ENCODE measurements at regions not wholly inside any gene's neighbourhood (a gene's known extent, or its start where the extent isn't known, plus 50 kb on each side); places are given as distances from the start of the nearest gene placed in this dataset.
"Not testable (repeated sequence)": the region's sequence is repeated elsewhere in the genome, so short reads cannot be mapped to it uniquely, and the experiment has no call there.

DNA sequence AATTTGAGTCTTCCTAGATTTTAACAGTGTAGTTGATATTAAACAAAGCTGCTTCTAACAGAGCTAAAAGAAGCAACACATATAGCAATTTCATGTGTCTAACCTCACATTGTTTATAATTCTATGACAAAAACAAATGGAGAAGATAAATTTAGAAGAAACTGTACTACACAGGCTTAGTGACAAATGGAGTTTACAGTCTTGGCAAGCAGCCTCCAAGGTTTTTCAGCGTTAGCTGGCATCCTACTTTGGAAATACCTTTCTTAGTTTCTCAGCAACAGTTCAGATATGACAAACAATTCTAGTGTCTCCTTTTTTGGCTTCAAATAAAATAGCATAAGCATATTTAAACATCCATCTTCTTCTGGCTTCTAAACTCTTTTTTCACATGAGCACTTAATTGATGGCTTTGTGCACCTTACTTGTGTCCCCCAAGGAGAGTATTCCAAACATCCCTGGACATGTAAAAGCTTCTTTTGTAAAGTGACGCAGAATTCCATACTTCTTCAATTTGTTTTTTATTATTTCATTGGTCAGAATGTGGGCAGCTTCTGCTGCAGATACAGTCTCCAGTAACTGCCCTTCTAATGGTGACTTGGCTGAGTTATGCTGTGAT, 249.8 kb downstream of the ANTXR2 start:
- H3K27ac ChIP-seq (ENCODE audit: low read depth in 2 of 2, low read length in 1 of 2), result no peak overlapping the region
- no peaks in the 10 kb centered on the region for H3F3A ChIP-seq (replicated peaks; ENCODE audit: insufficient read depth)
- ChIA-PET CTCF (no interaction called here), POLR2A (no interaction called here)
- no peaks in the 10 kb centered on the region for H3K27me3 ChIP-seq (ENCODE audit: insufficient read depth)
- TF ChIP-seq, protein P1, sequence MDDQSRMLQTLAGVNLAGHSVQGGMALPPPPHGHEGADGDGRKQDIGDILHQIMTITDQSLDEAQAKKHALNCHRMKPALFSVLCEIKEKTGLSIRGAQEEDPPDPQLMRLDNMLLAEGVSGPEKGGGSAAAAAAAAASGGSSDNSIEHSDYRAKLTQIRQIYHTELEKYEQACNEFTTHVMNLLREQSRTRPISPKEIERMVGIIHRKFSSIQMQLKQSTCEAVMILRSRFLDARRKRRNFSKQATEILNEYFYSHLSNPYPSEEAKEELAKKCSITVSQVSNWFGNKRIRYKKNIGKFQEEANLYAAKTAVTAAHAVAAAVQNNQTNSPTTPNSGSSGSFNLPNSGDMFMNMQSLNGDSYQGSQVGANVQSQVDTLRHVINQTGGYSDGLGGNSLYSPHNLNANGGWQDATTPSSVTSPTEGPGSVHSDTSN (IDR thresholded peaks at IDR 0.05), result no peak
- no peak for TF ChIP-seq TCF12 (IDR thresholded peaks at IDR 0.05)
- no peak for TF ChIP-seq RCOR1 (IDR thresholded peaks at IDR 0.05; ENCODE audit: low read length)
- TF ChIP-seq POLR2AphosphoS5 (IDR thresholded peaks at IDR 0.05; ENCODE audit: low read depth, low read length), result no peak
- no peak for TF ChIP-seq MEF2A (IDR thresholded peaks at IDR 0.05; ENCODE audit: borderline replicate concordance, low read depth)
- no peak for TF ChIP-seq YY1 (IDR thresholded peaks at IDR 0.05; ENCODE audit: low read depth)
- TF ChIP-seq SMC3 (IDR thresholded peaks at IDR 0.05; ENCODE audit: low read depth, low read length), result no peak
- TF ChIP-seq FOXJ3 (CRISPR knock-in tag; IDR thresholded peaks at IDR 0.05), result no peak
- no peak for TF ChIP-seq JUND (IDR thresholded peaks at IDR 0.05)
- no peaks in the 10 kb centered on the region; a peak in 1 of 4 replicates for H3K4me1 ChIP-seq (ENCODE audit: control insufficient read depth in 1 of 2, insufficient read depth in 2 of 2, low read depth in 1 of 2, low read length in 1 of 2)
- H3K36me3 ChIP-seq (replicated peaks in 1 of 2; ENCODE audit: control insufficient read depth in 1 of 2, insufficient read depth in 2 of 2, low read length in 1 of 2), result no peaks in the 10 kb centered on the region
- H3K79me2 ChIP-seq (ENCODE audit: insufficient read depth), result no peaks in the 10 kb centered on the region
- H3K9ac ChIP-seq, result no peak overlapping the region
- H3K9me3 ChIP-seq, result no peaks in the 10 kb centered on the region
- H2AFZ ChIP-seq (ENCODE audit: low read depth), result no peak overlapping the region
- 49% methylated on average over 2 of the region's 2 CpGs for WGBS (ENCODE audit: low lambda C conversion rate)
- no peaks in the 10 kb centered on the region for H4K20me1 ChIP-seq (ENCODE audit: insufficient read depth)
- DNase-seq, result no peak
- H3K4me3 ChIP-seq (ENCODE audit: low read depth in 2 of 2, low read length in 1 of 2), result no peak overlapping the region
- no peaks in the 10 kb centered on the region for H3K9me2 ChIP-seq
- no peak overlapping the region for H3K4me2 ChIP-seq

DNA sequence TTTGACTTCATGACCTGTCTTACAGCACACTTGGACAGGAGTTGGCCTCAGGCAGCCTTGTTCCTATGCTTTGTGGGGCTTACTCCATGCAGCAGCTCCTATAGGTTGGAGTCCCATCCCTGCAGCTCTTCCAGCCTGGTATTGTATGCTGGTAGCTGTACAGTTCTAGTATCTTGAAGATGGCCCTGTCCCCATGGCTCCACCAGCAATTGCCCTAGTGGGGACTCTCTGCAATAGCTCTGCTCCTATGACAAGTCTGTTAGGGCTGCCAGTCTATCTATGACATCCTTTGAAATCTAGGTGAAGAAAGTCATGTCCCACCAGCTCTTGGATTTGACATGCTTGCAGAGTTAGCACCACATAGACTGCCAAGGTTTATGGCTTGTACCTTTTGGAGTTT, 252.6 kb downstream of the ANTXR2 start:
- Histone ChIP-seq H3K4me3 (ENCODE audit: low read depth in 2 of 2, low read length in 1 of 2) (no peak overlapping the region), H3K27ac (ENCODE audit: low read depth in 2 of 2, low read length in 1 of 2) (no peak overlapping the region), H3K4me2 (no peak overlapping the region), H3K36me3 (replicated peaks in 1 of 2; ENCODE audit: control insufficient read depth in 1 of 2, insufficient read depth in 2 of 2, low read length in 1 of 2) (no peaks in the 10 kb centered on the region), H3F3A (replicated peaks; ENCODE audit: insufficient read depth) (no peaks in the 10 kb centered on the region), H3K9ac (no peak overlapping the region), H3K4me1 (ENCODE audit: control insufficient read depth in 1 of 2, insufficient read depth in 2 of 2, low read depth in 1 of 2, low read length in 1 of 2) (no peaks in the 10 kb centered on the region; a peak in 1 of 4 replicates), H3K9me2 (no peaks in the 10 kb centered on the region), H3K27me3 (ENCODE audit: insufficient read depth) (no peaks in the 10 kb centered on the region), H2AFZ (ENCODE audit: low read depth) (no peak overlapping the region), H4K20me1 (ENCODE audit: insufficient read depth) (no peaks in the 10 kb centered on the region), H3K79me2 (ENCODE audit: insufficient read depth) (no peaks in the 10 kb centered on the region), H3K9me3 (no peaks in the 10 kb centered on the region)
- POLR2A ChIA-PET, result no interaction called here
- DNase-seq, result no peak
- TF ChIP-seq FOXJ3 (CRISPR knock-in tag; IDR thresholded peaks at IDR 0.05), result no peak
- TF ChIP-seq, protein P2, sequence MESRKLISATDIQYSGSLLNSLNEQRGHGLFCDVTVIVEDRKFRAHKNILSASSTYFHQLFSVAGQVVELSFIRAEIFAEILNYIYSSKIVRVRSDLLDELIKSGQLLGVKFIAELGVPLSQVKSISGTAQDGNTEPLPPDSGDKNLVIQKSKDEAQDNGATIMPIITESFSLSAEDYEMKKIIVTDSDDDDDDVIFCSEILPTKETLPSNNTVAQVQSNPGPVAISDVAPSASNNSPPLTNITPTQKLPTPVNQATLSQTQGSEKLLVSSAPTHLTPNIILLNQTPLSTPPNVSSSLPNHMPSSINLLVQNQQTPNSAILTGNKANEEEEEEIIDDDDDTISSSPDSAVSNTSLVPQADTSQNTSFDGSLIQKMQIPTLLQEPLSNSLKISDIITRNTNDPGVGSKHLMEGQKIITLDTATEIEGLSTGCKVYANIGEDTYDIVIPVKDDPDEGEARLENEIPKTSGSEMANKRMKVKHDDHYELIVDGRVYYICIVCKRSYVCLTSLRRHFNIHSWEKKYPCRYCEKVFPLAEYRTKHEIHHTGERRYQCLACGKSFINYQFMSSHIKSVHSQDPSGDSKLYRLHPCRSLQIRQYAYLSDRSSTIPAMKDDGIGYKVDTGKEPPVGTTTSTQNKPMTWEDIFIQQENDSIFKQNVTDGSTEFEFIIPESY (IDR thresholded peaks at IDR 0.05; ENCODE audit: borderline replicate concordance, low read depth), result no peak
- no peak for TF ChIP-seq GABPA (IDR thresholded peaks at IDR 0.05; ENCODE audit: low read depth)
- no peak for TF ChIP-seq FOSL2 (IDR thresholded peaks at IDR 0.05; ENCODE audit: borderline replicate concordance, low read depth)
- TF ChIP-seq JUND (IDR thresholded peaks at IDR 0.05), result no peak
- TF ChIP-seq NRF1 (IDR thresholded peaks at IDR 0.05; ENCODE audit: low read depth, low read length), result no peak
- no peak for TF ChIP-seq TCF12 (IDR thresholded peaks at IDR 0.05)
- TF ChIP-seq TAF1 (IDR thresholded peaks at IDR 0.05; ENCODE audit: borderline replicate concordance, low read depth, low read length), result no peak
- TF ChIP-seq, protein P3, sequence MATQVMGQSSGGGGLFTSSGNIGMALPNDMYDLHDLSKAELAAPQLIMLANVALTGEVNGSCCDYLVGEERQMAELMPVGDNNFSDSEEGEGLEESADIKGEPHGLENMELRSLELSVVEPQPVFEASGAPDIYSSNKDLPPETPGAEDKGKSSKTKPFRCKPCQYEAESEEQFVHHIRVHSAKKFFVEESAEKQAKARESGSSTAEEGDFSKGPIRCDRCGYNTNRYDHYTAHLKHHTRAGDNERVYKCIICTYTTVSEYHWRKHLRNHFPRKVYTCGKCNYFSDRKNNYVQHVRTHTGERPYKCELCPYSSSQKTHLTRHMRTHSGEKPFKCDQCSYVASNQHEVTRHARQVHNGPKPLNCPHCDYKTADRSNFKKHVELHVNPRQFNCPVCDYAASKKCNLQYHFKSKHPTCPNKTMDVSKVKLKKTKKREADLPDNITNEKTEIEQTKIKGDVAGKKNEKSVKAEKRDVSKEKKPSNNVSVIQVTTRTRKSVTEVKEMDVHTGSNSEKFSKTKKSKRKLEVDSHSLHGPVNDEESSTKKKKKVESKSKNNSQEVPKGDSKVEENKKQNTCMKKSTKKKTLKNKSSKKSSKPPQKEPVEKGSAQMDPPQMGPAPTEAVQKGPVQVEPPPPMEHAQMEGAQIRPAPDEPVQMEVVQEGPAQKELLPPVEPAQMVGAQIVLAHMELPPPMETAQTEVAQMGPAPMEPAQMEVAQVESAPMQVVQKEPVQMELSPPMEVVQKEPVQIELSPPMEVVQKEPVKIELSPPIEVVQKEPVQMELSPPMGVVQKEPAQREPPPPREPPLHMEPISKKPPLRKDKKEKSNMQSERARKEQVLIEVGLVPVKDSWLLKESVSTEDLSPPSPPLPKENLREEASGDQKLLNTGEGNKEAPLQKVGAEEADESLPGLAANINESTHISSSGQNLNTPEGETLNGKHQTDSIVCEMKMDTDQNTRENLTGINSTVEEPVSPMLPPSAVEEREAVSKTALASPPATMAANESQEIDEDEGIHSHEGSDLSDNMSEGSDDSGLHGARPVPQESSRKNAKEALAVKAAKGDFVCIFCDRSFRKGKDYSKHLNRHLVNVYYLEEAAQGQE (IDR thresholded peaks at IDR 0.05; ENCODE audit: low read depth, low read length), result no peak
- CTCF ChIA-PET, result no interaction called here

DNA sequence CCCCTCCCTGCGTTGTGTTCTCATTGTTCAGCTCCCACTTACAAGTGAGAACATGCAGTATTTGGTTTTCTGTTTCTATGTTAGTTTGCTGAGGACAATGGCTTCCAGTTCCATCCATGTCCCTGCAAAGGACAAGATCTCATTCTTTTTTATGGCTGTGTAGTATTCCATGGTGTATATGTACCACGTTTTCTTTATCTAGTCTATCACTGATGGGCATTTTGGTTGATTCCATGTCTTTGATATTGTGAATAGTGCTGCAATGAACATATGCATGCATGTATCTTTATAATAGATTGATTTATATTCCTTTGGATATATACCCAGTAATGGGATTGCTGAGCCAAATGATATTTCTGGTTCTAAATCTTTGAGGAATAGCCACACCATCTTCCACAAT, 265.1 kb downstream of the ANTXR2 start:
- H3K79me2 ChIP-seq (ENCODE audit: insufficient read depth); H3F3A ChIP-seq (replicated peaks; ENCODE audit: insufficient read depth); CTCF ChIA-PET; H3K4me2 ChIP-seq; DNase-seq; H3K27ac ChIP-seq (ENCODE audit: low read depth in 2 of 2, low read length in 1 of 2); H4K20me1 ChIP-seq (ENCODE audit: insufficient read depth); H3K9me2 ChIP-seq; POLR2A ChIA-PET; H3K9me3 ChIP-seq; H3K4me3 ChIP-seq (ENCODE audit: low read depth in 2 of 2, low read length in 1 of 2); H3K27me3 ChIP-seq (ENCODE audit: insufficient read depth); H2AFZ ChIP-seq (ENCODE audit: low read depth); H3K4me1 ChIP-seq (ENCODE audit: control insufficient read depth in 1 of 2, insufficient read depth in 2 of 2, low read depth in 1 of 2, low read length in 1 of 2); H3K36me3 ChIP-seq (replicated peaks in 1 of 2; ENCODE audit: control insufficient read depth in 1 of 2, insufficient read depth in 2 of 2, low read length in 1 of 2); H3K9ac ChIP-seq: not testable (repeated sequence)
- 47% methylated on average over 2 of the region's 2 CpGs for WGBS (ENCODE audit: low lambda C conversion rate)

Data from SK-N-SH (cell line).